ENCODE measurements at regions not wholly inside any gene's neighbourhood (a gene's known extent, or its start where the extent isn't known, plus 50 kb on each side); places are given as distances from the start of the nearest gene placed in this dataset.

- TF ChIP-seq, protein P1, sequence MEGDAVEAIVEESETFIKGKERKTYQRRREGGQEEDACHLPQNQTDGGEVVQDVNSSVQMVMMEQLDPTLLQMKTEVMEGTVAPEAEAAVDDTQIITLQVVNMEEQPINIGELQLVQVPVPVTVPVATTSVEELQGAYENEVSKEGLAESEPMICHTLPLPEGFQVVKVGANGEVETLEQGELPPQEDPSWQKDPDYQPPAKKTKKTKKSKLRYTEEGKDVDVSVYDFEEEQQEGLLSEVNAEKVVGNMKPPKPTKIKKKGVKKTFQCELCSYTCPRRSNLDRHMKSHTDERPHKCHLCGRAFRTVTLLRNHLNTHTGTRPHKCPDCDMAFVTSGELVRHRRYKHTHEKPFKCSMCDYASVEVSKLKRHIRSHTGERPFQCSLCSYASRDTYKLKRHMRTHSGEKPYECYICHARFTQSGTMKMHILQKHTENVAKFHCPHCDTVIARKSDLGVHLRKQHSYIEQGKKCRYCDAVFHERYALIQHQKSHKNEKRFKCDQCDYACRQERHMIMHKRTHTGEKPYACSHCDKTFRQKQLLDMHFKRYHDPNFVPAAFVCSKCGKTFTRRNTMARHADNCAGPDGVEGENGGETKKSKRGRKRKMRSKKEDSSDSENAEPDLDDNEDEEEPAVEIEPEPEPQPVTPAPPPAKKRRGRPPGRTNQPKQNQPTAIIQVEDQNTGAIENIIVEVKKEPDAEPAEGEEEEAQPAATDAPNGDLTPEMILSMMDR (IDR thresholded peaks at IDR 0.05) = no peak
- TF ChIP-seq POLR2A (IDR thresholded peaks at IDR 0.05) = no peak
These were observed 88.1 kb upstream of the CTBP2 start for GRCh38 chr10:125248489-125248888.

All from esophagus squamous epithelium (tissue), 4 donors.